ENCODE measurements at regions not wholly inside any gene's neighbourhood (a gene's known extent, or its start where the extent isn't known, plus 50 kb on each side); places are given as distances from the start of the nearest gene placed in this dataset.
"Not testable (repeated sequence)": the region's sequence is repeated elsewhere in the genome, so short reads cannot be mapped to it uniquely, and the experiment has no call there.

DNA sequence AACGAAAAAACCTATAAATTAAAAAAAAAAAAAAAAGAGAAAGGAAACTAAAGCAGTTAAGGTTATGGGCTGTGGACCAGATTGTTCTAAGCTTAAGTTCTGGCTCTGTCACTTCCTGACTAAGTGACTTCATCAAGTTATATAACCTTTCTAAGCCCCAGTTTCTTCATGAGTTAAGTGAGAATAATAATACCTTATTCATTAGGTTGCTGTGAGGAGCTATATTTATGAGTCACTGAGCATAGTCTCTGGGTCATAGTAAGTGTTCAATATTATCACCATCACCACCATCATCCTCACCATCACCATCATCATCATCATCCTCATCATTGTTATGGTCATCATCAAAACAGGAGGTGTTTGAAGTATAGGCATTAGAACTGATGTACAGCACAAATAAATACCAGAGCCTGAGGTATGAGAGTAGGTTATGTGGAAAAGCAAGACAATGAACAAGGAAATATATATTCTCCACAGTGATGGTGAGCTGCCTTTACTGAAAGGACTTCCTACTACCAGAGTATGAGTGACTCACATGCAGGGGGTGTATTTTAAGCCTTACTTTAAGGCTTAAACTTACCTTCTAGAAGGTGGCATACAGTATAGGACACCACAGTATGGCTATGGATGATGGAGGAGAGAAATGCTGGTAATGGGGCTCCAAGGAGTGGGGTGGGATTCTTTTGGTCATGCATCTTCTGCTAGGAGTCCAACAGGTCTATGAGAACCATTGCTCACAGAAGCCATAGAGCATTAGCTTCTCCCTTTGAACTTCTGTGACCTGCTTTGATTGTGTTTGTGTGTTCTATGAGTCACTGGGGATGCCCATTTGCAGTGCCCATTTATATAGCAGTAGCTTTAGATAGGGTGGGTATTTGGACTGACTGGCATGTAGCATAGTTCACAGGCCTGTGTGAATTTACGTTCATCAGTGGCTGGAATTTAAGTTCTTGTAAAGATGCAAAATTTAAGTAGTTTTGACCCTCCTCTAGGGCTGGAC, 104.4 kb downstream of the KLF5 start:
- no peak for DNase-seq (ENCODE audit: low read depth)

DNA sequence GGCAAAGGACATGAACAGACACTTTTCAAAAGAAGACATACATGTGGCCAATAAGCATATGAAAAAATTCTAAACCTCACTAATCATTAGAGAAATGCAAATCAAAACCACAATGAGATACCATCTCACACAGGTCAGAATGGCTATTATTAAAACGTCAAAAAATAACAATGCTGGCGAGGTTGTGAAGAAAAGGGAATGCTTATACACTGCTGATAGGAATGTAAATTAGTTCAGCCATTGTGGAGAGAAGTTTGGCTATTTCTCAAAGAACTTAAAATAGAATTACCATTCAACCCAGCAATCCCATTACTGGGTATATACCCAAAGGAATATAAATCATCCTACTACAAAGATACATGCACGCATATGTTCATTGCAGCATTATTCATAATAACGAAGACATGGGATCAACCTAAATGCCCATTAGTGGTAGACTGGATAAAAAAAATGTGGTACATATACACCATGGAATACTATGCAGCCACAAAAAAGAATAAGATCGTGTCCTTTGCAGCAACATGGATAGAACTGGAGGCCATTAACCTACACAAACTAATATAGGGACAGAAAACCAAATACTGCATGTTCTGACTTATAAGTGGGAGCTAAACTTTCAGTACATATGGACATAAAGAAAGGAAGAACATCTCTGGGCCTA, 101.7 kb downstream of the KLF5 start:
- DNase-seq (ENCODE audit: low read depth): not testable (repeated sequence)

DNA sequence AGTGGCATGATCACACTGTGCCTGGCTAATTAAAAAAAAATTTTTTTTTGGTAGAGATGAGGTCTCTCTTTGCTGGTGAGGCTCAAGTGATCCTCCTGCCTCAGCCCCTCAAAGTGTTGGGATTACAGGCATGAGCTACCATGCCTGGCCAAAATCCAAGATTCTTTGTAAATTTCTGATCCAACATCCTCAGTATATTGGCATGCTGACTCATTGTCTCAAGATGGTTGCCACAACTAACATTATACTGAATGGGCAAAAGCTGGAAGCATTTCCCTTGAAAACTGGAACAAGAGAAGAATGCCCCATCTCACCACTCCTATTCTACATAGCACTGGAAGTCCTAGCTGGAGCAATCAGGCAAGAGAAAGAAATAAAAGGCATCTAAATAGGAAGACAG, 100.0 kb downstream of the KLF5 start:
- DNase-seq (ENCODE audit: low read depth): peak; percentile 40

DNA sequence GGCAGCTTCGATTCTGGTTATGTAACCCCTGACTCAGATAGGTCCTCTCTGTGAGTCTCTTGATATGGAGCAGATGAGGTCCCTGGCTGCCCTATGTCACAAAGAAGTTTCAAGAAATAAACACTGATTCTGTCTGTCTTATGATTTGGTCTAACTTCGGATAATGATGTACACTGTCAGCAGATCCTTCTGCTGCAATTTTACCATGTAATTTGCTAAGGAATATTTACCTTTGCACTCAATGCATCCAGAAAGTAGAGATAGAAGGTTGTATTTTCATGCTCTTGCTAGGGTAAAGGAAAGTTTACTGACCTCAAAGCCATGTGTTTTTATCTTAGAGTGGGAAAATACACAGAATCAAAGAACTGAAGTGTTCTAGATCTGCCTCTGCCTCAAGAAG, 98.2 kb downstream of the KLF5 start:
- DNase-seq (ENCODE audit: low read depth): no peak

DNA sequence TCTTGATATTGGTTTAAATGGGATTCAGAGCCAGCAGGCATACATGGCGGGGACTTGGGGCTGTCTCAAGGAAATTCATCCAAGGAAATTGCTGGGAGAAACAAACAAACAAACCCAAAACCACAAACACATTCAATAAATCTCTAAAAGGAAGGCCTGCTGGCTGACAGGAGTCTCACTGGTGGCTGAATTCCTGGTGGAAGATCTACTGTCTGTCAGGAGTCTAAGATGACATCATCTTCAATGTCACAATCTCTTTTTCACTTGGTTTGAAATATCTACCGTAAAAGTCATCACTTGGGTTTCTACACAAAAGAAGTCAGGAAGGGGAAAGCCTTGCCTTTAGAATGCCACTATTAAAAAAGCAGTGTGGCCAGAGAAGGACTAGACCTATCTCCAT, 87.9 kb downstream of the KLF5 start:
- DNase-seq (ENCODE audit: low read depth): no peak

DNA sequence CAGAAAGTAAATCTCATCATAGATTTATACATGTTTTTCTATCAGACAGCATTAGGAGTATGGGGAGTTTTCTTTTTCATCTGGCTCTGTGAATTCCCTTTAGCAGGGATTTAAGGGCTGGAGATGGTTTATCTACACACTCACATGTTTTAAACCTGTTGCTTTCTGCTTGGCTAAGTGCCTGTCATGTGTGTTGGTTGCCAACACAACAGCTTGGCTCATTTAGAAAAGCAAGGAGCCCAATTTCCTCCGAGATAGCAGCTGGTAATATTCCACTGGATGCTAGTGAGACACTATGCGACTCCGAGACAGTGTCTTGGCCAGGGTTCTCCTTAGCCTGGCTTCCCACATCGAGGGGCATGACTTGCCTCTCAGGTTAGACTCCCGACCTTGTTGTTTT, 83.3 kb downstream of the KLF5 start:
- DNase-seq (ENCODE audit: low read depth): no peak

DNA sequence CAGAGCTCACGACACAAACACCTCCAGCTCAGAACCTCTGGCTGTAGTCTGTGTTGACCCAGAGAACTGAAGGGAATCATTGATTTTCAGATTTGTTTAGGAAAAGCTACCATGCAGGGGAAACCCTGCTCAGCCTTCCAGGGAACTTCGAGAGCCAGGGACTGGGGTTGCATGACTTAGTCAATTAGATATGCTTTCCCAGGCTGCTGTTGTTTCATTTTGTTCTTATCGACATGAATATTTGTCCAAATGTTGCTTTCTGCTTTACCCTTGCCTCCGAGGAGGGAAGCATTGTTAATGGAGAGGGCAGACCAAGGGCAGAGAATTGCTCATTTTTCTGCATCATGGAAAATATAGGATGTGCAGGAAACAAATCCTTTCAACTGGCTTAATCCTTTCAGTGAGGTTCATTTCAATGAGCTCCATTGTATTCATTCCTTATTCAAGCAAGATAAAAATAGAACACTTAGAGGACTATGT, 82.5 kb downstream of the KLF5 start:
- DNase-seq (ENCODE audit: low read depth): no peak

DNA sequence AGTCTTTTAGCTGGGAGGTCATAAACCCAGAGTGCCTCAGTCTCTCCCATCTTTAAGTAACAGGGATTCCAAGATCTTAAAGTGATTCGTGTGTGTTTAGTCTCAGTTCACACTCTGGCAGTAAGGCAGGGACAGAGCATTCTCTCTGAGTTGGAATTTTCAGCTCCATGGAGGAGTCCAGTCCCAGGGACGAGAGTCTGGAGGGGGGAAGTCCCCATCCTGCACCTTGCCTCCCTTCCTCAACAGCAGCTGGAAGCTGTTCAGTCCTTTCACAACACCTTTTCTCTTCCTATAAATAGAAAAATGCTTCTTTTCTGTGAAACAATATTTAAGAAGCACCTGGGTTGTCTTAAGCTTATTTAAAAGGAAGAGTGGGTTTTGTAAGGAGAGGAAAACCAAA, 82.0 kb downstream of the KLF5 start:
- no peak for DNase-seq (ENCODE audit: low read depth)

DNA sequence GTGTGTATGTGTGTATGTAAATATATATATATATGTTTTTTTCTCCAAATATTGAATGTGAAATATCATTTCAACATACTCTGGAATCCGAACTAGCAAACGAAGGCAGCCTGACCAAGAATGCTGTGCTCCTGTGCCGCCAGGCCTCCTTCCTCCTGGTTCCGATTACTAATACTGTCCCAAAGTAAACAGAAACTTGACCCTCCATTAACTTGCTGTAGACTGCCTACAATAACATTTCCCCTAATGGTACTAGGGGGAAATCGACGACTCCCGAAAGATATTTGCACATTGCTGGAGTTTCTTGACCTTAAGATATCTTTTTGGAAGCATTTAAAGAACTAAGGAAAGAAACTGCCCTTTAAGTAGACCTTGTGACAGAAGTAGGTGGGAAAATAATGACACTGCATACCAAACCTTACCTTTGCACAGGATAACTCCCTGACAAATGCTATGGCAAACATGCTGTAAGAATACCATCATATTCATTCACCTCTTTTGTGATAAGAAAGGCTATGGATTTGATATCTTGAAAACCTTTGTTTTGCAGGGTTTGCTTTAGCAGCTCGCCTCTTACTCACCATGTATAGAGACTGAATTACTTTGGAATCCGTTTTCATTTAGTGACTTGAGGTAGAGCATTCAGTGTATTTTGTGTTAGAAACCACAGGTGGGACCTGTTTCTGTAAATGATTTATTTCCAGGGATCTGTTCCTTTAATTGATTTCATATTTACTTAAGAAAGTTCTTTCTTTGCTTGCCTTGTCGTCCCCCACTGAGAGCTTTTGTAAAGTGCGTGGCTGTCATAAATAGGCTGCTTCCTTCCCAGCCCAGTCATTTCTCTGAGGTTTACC, 80.1 kb downstream of the KLF5 start:
- peak; percentile 32 for DNase-seq (ENCODE audit: low read depth)

DNA sequence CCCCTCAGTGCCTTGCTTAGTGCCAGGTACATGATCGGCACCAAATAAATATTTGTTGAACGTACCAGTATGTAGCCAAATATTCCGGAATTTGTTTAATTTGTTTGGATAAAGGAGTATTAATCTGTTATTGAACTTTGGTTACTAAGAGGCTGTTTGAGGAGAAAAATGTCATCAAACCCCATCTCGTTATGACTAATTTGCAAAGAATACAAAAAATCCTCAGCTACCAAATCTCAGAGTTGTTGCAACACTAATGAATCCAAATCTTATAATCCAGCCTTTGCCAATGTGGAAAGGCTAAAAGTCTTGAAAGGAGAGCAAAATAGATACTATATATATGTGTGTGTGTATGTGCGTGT, 79.5 kb downstream of the KLF5 start:
- no peak for DNase-seq (ENCODE audit: low read depth)

DNA sequence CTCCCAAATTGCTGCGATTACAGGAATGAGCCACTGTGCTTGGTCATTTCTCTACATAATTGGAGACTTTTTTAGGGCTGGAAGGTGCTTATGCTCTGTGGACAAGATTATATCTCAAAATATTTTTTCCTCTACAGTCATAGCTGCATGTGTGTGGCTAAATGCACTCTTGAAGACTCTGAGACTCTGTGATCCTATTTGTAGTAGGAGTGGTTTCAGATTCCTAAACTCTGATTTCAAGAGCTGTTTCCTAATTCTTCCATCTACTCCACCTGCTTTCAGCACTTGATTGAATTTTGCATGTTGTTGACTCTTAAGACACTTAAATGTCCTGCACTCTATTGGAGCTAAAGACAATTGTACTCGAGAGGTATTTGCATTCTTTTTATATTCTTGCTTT, 78.0 kb downstream of the KLF5 start:
- DNase-seq (ENCODE audit: low read depth): no peak

DNA sequence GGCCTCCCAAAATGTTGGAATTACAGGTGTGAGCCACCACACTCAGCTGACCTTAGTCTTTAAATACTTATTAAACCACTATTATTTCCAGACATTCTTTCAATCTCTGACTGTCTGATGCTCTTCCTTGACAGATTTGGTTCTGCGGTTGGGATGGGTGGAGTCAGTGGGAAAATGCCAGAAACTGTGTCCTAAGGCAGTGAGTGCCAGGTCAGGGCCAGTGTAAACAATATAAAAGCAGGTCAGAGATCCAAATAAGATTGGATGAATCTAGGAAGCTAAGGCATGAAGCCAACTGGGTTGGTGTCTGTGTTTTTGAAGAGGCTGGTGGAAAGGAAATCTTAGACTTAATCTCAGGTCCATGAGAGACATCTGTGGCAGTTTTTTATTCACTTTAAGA, 74.7 kb downstream of the KLF5 start:
- no peak for DNase-seq (ENCODE audit: low read depth)

DNA sequence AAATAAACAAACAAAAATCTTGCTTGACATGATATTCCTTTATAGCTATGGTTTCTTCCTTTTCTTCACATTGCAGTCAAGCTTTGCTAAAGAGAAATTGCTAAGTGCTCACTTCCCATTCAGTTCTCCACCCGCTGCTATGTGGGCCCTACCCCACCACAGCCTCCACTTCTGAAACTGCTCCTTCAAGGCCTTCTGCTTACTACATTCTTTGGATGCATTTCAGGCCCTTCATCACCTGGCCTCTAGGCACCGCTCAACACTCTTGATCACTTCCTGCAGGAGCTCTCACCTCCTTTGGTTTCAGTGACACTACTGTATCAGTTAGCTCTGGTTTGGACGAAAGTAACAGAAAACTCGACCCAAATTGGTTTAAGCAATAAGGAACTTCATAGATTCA, 72.4 kb downstream of the KLF5 start:
- DNase-seq (ENCODE audit: low read depth): no peak

DNA sequence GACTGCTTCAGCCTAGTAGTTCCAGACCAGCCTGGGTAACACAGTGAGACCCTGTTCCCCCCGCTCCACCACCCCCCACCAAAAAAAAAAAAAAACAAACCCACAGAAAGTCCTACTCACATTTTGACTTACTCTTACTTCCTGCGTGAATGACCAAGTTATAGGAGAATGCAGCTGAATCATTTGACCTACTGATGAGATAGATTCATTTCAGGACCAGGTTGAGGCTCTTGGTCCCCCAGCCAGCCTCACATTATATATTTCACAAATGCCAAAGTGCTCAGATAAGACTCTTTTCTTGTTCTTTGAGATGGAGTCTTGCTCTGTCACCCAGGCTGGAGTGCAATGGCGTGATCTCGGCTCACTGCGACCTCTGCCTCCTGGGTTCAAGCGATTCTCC, 70.2 kb downstream of the KLF5 start:
- DNase-seq (ENCODE audit: low read depth): no peak

All from stromal cell of bone marrow (primary cell).